A673 (cell line): ENCODE measurements at regions not wholly inside any gene's neighbourhood (a gene's known extent, or its start where the extent isn't known, plus 50 kb on each side); places are given as distances from the start of the nearest gene placed in this dataset.

Source experiments
- BruUV-seq: library from RNA; stranded (reverse); fragments of 400-500 nt; replicated peaks from 2 replicates; lab custom pipeline; 2021; lab: Mats Ljungman, UMichigan
- CTCF ChIA-PET: fragments of 300-600 bp; sonication (Branson Sonifier 250); formaldehyde crosslinking; loops from one replicate; lab custom pipeline; 2022; ENCODE audit warnings: antibody characterized with exemption; lab: Charles Lee
- POLR2A ChIA-PET: fragments of 300-600 bp; sonication (Branson Sonifier 250); formaldehyde crosslinking; loops from one replicate; lab custom pipeline; 2022; ENCODE audit warnings: antibody characterized with exemption; ENCODE audit not compliant: low non-redundant PET; lab: Charles Lee
- DNase-seq: peaks from one replicate; pipeline ENCODE4 v3.0.0-alpha.2; 2015; ENCODE audit warnings: low spot score
- H3K27ac ChIP-seq: fragments of 200-600 bp; sonication (generic); 2 replicates; pipeline ENCODE4 v1.5.1; 2016; ENCODE audit warnings: mixed run types, low read depth, mild to moderate bottlenecking, mixed read lengths, antibody characterized with exemption, low read length; ENCODE audit not compliant: poor library complexity, severe bottlenecking
- H3K27me3 ChIP-seq: fragments of 200-600 bp; sonication (generic); replicated peaks from 2 replicates; pipeline ENCODE4 v1.6.1; 2017; ENCODE audit warnings: mixed run types, low read depth, mild to moderate bottlenecking, mixed read lengths, antibody characterized with exemption, low read length; ENCODE audit not compliant: insufficient read depth, poor library complexity
- H3K36me3 ChIP-seq: fragments of 200-600 bp; sonication (generic); 2 replicates; pipeline ENCODE4 v1.6.1; 2016; ENCODE audit warnings: mixed run types, mild to moderate bottlenecking, mixed read lengths, antibody characterized with exemption, low read length; ENCODE audit not compliant: insufficient read depth, poor library complexity, severe bottlenecking
- H3K4me1 ChIP-seq: fragments of 200-600 bp; sonication (generic); 2 replicates; pipeline ENCODE4 v1.6.1; 2017; ENCODE audit warnings: mixed run types, mild to moderate bottlenecking, mixed read lengths, antibody characterized with exemption, low read length; ENCODE audit not compliant: insufficient read depth, poor library complexity, severe bottlenecking
- H3K4me3 ChIP-seq: fragments of 200-600 bp; sonication (generic); 2 replicates; pipeline ENCODE4 v1.5.1; 2016; ENCODE audit warnings: low read depth, mixed run types, mild to moderate bottlenecking, mixed read lengths, low read length; ENCODE audit not compliant: poor library complexity, severe bottlenecking
- H3K9me3 ChIP-seq: fragments of 200-600 bp; sonication (generic); 2 replicates; pipeline ENCODE4 v1.6.1; 2016; ENCODE audit warnings: mixed run types, low read depth, mild to moderate bottlenecking, mixed read lengths, antibody characterized with exemption, low read length; ENCODE audit not compliant: poor library complexity, severe bottlenecking
- CTCF ChIP-seq: fragments of 300-800, 200-600 bp; sonication (generic); conservative IDR thresholded peaks from 2 replicates; pipeline ENCODE4 v1.5.1; 2017; ENCODE audit warnings: low read depth, mild to moderate bottlenecking, antibody characterized with exemption, low read length, moderate library complexity, mixed read lengths
- EZH2 ChIP-seq: fragments of 200-600 bp; sonication (generic); IDR thresholded peaks from 2 replicates; pipeline ENCODE4 v1.6.1; 2017; ENCODE audit warnings: borderline replicate concordance, low read depth, mild to moderate bottlenecking, mixed read lengths, antibody characterized with exemption, low read length; ENCODE audit not compliant: poor library complexity, severe bottlenecking
- intact Hi-C: fragments of 100-400 bp; cut with micrococcal nuclease; formaldehyde crosslinking; loops from one replicate; pipeline ENCODE4 v1.10.0; 2022; ENCODE audit not compliant: unreplicated experiment

- H3K36me3 ChIP-seq: no peaks in the 10 kb centered on the region
- no peaks in the 10 kb centered on the region for H3K9me3 ChIP-seq
- no peak for TF ChIP-seq EZH2
- no peak for TF ChIP-seq CTCF
- H3K4me1 ChIP-seq: no peaks in the 10 kb centered on the region
- H3K27ac ChIP-seq: no peak overlapping the region
- no peak for DNase-seq
- BruUV-seq: no TSS peak
- no peak overlapping the region for H3K4me3 ChIP-seq
- CTCF ChIA-PET: no interaction called here
- no peaks in the 10 kb centered on the region for H3K27me3 ChIP-seq
- intact Hi-C loops: no loop called here
- POLR2A ChIA-PET: no interaction called here
Observed at GRCh38 chr12:125208942-125209341, 143.7 kb downstream of the AACS start.

- no peak overlapping the region for H3K4me3 ChIP-seq
- intact Hi-C loops: no loop called here
- ChIA-PET POLR2A (interaction anchor here (0.7 kb wide), 1 partner anchor 21 kb away, joined by 4 read pairs; no protein-coding TSS in a partner anchor), CTCF (no interaction called here)
- no peaks in the 10 kb centered on the region for H3K36me3 ChIP-seq
- no peaks in the 10 kb centered on the region for H3K4me1 ChIP-seq
- TF ChIP-seq EZH2 (no peak), CTCF (no peak)
- no peaks in the 10 kb centered on the region for H3K9me3 ChIP-seq
- no peak overlapping the region for H3K27ac ChIP-seq
- BruUV-seq: no TSS peak
- H3K27me3 ChIP-seq: no peaks in the 10 kb centered on the region
- no peak for DNase-seq
Observed at GRCh38 chr12:125210104-125210755, 145.0 kb downstream of the AACS start.

GRCh38 chr12:125211464-125211863 is 146.2 kb downstream of the AACS start:
- intact Hi-C loops: no loop called here
- TF ChIP-seq CTCF: no peak
- no peak for TF ChIP-seq EZH2
- no peak for DNase-seq
- POLR2A ChIA-PET: no interaction called here
- Histone ChIP-seq H3K36me3 (no peaks in the 10 kb centered on the region), H3K27ac (no peak overlapping the region), H3K27me3 (no peaks in the 10 kb centered on the region), H3K4me1 (no peaks in the 10 kb centered on the region), H3K4me3 (no peak overlapping the region), H3K9me3 (no peaks in the 10 kb centered on the region)
- CTCF ChIA-PET: no interaction called here
- BruUV-seq: no TSS peak
